MCF 10A (cell line): ENCODE measurements at regions not wholly inside any gene's neighbourhood (a gene's known extent, or its start where the extent isn't known, plus 50 kb on each side); places are given as distances from the start of the nearest gene placed in this dataset.
A peak's percentile ranks its signal among the peaks of the same experiment; 100 is the strongest.

Experiments used
- BruUV-seq: library from RNA; stranded (reverse); fragments of 400-500 nt; replicated peaks from 2 replicates; lab custom pipeline; 2021; lab: Mats Ljungman, UMichigan
- CTCF ChIA-PET: fragments of 300-600 bp; sonication (Branson Sonifier 250); formaldehyde crosslinking; extraction: SDS; loops from one replicate; lab custom pipeline; 2021; ENCODE audit warnings: antibody characterized with exemption, inconsistent platforms; lab: Yijun Ruan, JAX
- POLR2A ChIA-PET: fragments of 300-600, 350-650 bp; sonication (Branson Sonifier 250); formaldehyde crosslinking; extraction: SDS; loops from one replicate; lab custom pipeline; 2020; ENCODE audit warnings: antibody characterized with exemption, inconsistent platforms; lab: Yijun Ruan, JAX
- DNase-seq: peaks from one replicate; pipeline ENCODE4 v3.0.0-alpha.2; 2018; ENCODE audit not compliant: unreplicated experiment
- H3K27ac Mint-ChIP-seq: one replicate; pipeline ENCODE4 v1.8.0; 2022; ENCODE audit warnings: mild to moderate bottlenecking, low read depth, mixed read lengths; ENCODE audit not compliant: unreplicated experiment
- H3K27me3 Mint-ChIP-seq: one replicate; pipeline ENCODE4 v1.8.0; 2022; ENCODE audit warnings: mixed read lengths; ENCODE audit not compliant: insufficient read depth, unreplicated experiment
- H3K36me3 Mint-ChIP-seq: one replicate; pipeline ENCODE4 v1.8.0; 2022; ENCODE audit warnings: mild to moderate bottlenecking, moderate library complexity, mixed read lengths; ENCODE audit not compliant: insufficient read depth, unreplicated experiment
- H3K4me1 Mint-ChIP-seq: one replicate; pipeline ENCODE4 v1.8.0; 2022; ENCODE audit warnings: mixed read lengths; ENCODE audit not compliant: insufficient read depth, unreplicated experiment
- H3K4me3 Mint-ChIP-seq: one replicate; pipeline ENCODE4 v1.8.0; 2022; ENCODE audit warnings: mild to moderate bottlenecking, moderate library complexity, mixed read lengths; ENCODE audit not compliant: unreplicated experiment
- H3K9me3 Mint-ChIP-seq: one replicate; pipeline ENCODE4 v1.8.0; 2022; ENCODE audit warnings: mixed read lengths; ENCODE audit not compliant: unreplicated experiment
- intact Hi-C: fragments of 100-400 bp; cut with micrococcal nuclease; formaldehyde crosslinking; loops from 2 replicates; pipeline ENCODE4 v1.14.1; 2022
- TF ChIP-seq, protein P1 (sequence below): fragments of 200-600 bp; IDR thresholded peaks from one replicate; pipeline ENCODE4 v1.8.0; 2022; ENCODE audit warnings: antibody characterized with exemption, mild to moderate bottlenecking; ENCODE audit not compliant: unreplicated experiment

DNA sequence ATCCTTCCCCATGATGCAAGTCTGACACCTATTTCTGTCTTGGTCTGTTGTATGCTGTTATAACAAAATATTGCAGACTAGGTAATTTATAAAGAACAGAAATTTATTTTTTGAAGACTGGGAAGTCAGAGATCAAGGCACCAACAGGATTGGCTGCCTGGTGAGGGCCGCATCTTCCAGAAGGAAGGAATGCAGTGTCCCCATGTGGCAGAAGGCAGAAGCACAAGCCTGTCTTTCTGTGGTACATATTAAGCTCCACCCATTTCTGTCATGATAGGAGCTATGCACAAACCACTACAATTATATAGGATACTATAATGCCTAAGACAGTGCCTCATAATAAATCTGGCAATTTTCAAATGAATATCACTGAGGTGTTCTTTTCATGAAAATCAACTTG lies 502.3 kb upstream of the DIAPH2 start:
- ChIA-PET CTCF (interaction anchor here (0.7 to 3.6 kb wide), 15 partner anchors 10 to 869 kb away, joined by 3 to 38 read pairs (median 4); no protein-coding TSS in a partner anchor), POLR2A (interaction anchor here (1.2 to 1.3 kb wide), 2 partner anchors 416 to 419 kb away, joined by 4 read pairs; no protein-coding TSS in a partner anchor)
- H3K4me1 Mint-ChIP-seq = peaks cover 8% of the 10 kb centered on the region
- BruUV-seq = no TSS peak
- TF ChIP-seq, protein P1, sequence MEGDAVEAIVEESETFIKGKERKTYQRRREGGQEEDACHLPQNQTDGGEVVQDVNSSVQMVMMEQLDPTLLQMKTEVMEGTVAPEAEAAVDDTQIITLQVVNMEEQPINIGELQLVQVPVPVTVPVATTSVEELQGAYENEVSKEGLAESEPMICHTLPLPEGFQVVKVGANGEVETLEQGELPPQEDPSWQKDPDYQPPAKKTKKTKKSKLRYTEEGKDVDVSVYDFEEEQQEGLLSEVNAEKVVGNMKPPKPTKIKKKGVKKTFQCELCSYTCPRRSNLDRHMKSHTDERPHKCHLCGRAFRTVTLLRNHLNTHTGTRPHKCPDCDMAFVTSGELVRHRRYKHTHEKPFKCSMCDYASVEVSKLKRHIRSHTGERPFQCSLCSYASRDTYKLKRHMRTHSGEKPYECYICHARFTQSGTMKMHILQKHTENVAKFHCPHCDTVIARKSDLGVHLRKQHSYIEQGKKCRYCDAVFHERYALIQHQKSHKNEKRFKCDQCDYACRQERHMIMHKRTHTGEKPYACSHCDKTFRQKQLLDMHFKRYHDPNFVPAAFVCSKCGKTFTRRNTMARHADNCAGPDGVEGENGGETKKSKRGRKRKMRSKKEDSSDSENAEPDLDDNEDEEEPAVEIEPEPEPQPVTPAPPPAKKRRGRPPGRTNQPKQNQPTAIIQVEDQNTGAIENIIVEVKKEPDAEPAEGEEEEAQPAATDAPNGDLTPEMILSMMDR = peak; percentile 57
- peak; percentile 64 for DNase-seq
- no peak overlapping the region for H3K4me3 Mint-ChIP-seq
- H3K27ac Mint-ChIP-seq = no peak overlapping the region
- H3K27me3 Mint-ChIP-seq = no peaks in the 10 kb centered on the region
- H3K9me3 Mint-ChIP-seq = no peaks in the 10 kb centered on the region
- intact Hi-C loops = loop anchor here (1.0 to 5.0 kb wide), 4 partner anchors 280 to 1126 kb away; no protein-coding TSS in a partner anchor
- H3K36me3 Mint-ChIP-seq = no peaks in the 10 kb centered on the region

DNA sequence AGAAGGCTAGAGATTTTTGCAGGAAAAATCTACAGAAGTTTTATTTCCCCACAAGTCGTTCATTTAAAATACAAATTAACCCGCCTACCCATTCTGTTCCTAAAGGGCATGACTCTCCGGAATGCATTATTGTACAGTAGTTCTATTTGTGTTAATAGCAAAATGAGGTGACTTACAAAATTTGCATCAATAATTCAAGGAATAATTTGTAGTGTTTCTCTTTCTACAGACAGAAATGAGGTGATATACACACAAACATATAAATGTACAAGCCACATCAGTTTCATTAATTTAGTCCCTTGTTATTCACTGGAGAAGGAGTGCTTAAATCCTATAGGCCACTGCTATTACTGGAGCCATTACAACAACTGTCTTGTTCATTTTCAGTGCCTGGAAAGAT lies 501.3 kb upstream of the DIAPH2 start:
- no TSS peak for BruUV-seq
- Mint-ChIP-seq H3K27ac (no peak overlapping the region), H3K27me3 (no peaks in the 10 kb centered on the region), H3K9me3 (no peaks in the 10 kb centered on the region), H3K4me1 (peaks cover 8% of the 10 kb centered on the region), H3K4me3 (no peak overlapping the region), H3K36me3 (no peaks in the 10 kb centered on the region)
- intact Hi-C loops = loop anchor here (2.0 to 5.0 kb wide), 2 partner anchors 281 to 1127 kb away; no protein-coding TSS in a partner anchor
- CTCF ChIA-PET = interaction anchor here (0.7 to 3.6 kb wide), 7 partner anchors 13 to 838 kb away, joined by 3 to 38 read pairs (median 3); partner anchors contain the start of gene DIAPH2
- TF ChIP-seq, protein P1 = no peak
- POLR2A ChIA-PET = no interaction called here
- DNase-seq = no peak

DNA sequence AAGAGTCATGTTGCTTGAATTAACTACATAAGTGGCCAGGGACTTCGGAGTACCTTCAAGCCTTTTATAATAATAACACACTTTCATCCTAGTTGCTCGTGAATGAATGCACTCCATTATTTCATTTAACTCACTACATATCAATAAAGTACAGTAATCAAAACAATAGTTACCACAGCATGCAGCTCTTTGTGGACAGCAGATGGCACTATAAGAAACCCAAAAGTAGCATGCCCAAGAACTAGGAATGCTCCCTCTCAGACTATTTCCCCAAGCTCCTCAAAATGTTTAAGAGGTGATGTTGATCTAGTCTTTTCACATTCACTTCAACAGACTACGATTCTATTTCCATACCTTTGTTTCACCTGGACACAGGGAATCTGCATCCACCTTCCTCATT lies 500.8 kb upstream of the DIAPH2 start:
- ChIA-PET POLR2A (no interaction called here), CTCF (interaction anchor here (0.6 to 3.6 kb wide), 5 partner anchors 418 to 1098 kb away, joined by 3 to 38 read pairs (median 3); partner anchors contain the start of gene DIAPH2)
- no TSS peak for BruUV-seq
- H3K4me3 Mint-ChIP-seq = no peak overlapping the region
- H3K9me3 Mint-ChIP-seq = no peaks in the 10 kb centered on the region
- H3K4me1 Mint-ChIP-seq = peaks cover 8% of the 10 kb centered on the region
- H3K27ac Mint-ChIP-seq = no peak overlapping the region
- DNase-seq = peak; percentile 25
- TF ChIP-seq, protein P1 = peak; percentile 33
- H3K36me3 Mint-ChIP-seq = no peaks in the 10 kb centered on the region
- intact Hi-C loops = loop anchor here (2.0 to 5.0 kb wide), 2 partner anchors 282 to 1127 kb away; no protein-coding TSS in a partner anchor
- H3K27me3 Mint-ChIP-seq = no peaks in the 10 kb centered on the region

DNA sequence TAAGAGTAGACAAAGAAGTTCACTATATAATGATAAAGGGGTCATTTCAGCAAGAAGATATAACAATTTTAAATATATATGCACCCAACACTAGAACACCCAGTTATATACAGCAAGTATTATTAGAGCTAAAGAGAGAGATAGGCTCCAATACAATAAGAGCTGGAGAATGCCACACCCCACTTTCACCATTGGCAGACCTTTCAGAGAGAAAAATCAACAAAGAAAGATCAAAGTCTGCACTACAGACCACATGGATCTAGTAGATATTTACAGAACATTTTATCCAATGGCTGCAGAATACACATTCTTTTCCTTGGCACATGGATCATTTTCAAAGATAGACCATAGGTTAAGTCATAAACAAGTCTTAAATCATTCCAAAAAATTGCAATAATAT lies 479.7 kb upstream of the DIAPH2 start:
- H3K36me3 Mint-ChIP-seq = no peaks in the 10 kb centered on the region
- BruUV-seq = no TSS peak
- H3K4me1 Mint-ChIP-seq = no peaks in the 10 kb centered on the region
- ChIA-PET CTCF (interaction anchor here (0.7 kb wide), 1 partner anchor 886 kb away, joined by 3 read pairs; no protein-coding TSS in a partner anchor), POLR2A (no interaction called here)
- intact Hi-C loops = no loop called here
- H3K4me3 Mint-ChIP-seq = no peak overlapping the region
- DNase-seq = no peak
- H3K27me3 Mint-ChIP-seq = peaks cover 16% of the 10 kb centered on the region
- H3K27ac Mint-ChIP-seq = no peak overlapping the region
- TF ChIP-seq, protein P1 = no peak
- no peaks in the 10 kb centered on the region for H3K9me3 Mint-ChIP-seq
